ENCODE measurements at regions not wholly inside any gene's neighbourhood (a gene's known extent, or its start where the extent isn't known, plus 50 kb on each side); places are given as distances from the start of the nearest gene placed in this dataset.

- TF ChIP-seq, protein P1, sequence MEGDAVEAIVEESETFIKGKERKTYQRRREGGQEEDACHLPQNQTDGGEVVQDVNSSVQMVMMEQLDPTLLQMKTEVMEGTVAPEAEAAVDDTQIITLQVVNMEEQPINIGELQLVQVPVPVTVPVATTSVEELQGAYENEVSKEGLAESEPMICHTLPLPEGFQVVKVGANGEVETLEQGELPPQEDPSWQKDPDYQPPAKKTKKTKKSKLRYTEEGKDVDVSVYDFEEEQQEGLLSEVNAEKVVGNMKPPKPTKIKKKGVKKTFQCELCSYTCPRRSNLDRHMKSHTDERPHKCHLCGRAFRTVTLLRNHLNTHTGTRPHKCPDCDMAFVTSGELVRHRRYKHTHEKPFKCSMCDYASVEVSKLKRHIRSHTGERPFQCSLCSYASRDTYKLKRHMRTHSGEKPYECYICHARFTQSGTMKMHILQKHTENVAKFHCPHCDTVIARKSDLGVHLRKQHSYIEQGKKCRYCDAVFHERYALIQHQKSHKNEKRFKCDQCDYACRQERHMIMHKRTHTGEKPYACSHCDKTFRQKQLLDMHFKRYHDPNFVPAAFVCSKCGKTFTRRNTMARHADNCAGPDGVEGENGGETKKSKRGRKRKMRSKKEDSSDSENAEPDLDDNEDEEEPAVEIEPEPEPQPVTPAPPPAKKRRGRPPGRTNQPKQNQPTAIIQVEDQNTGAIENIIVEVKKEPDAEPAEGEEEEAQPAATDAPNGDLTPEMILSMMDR (IDR thresholded peaks at IDR 0.05 in 8 of 11, conservative IDR thresholded peaks at IDR 0.05 in 3 of 11), result no peak
- no peak for TF ChIP-seq POLR2AphosphoS5 (IDR thresholded peaks at IDR 0.05)
- TF ChIP-seq POLR2A (IDR thresholded peaks at IDR 0.05), result no peak
Observed at GRCh38 chr9:20208226-20208625, 414.1 kb downstream of the MLLT3 start.

Measured in spleen (tissue), 7 donors.